Ishikawa (cell line): ENCODE measurements at regions not wholly inside any gene's neighbourhood (a gene's known extent, or its start where the extent isn't known, plus 50 kb on each side); places are given as distances from the start of the nearest gene placed in this dataset.

ENCODE experiments used
- CREB1 ChIP-seq: IDR thresholded peaks from 2 replicates; pipeline ENCODE4 v1.6.1; 2012; ENCODE audit warnings: low read depth
- EGR1 ChIP-seq: IDR thresholded peaks from 2 replicates; pipeline ENCODE4 v1.6.1; 2012
- RAD21 ChIP-seq: IDR thresholded peaks from 2 replicates; pipeline ENCODE4 v1.6.1; 2012; ENCODE audit warnings: low read depth
- YY1 ChIP-seq: IDR thresholded peaks from 2 replicates; pipeline ENCODE4 v1.6.1; 2012; ENCODE audit warnings: low read depth
- TF ChIP-seq, protein P1 (sequence below): IDR thresholded peaks from 2 replicates; pipeline ENCODE4 v1.6.1; 2012; ENCODE audit warnings: low read depth, mild to moderate bottlenecking
- TF ChIP-seq, protein P2 (sequence below): IDR thresholded peaks from 2 replicates; pipeline ENCODE4 v1.6.1; 2012

- TF ChIP-seq, protein P1, sequence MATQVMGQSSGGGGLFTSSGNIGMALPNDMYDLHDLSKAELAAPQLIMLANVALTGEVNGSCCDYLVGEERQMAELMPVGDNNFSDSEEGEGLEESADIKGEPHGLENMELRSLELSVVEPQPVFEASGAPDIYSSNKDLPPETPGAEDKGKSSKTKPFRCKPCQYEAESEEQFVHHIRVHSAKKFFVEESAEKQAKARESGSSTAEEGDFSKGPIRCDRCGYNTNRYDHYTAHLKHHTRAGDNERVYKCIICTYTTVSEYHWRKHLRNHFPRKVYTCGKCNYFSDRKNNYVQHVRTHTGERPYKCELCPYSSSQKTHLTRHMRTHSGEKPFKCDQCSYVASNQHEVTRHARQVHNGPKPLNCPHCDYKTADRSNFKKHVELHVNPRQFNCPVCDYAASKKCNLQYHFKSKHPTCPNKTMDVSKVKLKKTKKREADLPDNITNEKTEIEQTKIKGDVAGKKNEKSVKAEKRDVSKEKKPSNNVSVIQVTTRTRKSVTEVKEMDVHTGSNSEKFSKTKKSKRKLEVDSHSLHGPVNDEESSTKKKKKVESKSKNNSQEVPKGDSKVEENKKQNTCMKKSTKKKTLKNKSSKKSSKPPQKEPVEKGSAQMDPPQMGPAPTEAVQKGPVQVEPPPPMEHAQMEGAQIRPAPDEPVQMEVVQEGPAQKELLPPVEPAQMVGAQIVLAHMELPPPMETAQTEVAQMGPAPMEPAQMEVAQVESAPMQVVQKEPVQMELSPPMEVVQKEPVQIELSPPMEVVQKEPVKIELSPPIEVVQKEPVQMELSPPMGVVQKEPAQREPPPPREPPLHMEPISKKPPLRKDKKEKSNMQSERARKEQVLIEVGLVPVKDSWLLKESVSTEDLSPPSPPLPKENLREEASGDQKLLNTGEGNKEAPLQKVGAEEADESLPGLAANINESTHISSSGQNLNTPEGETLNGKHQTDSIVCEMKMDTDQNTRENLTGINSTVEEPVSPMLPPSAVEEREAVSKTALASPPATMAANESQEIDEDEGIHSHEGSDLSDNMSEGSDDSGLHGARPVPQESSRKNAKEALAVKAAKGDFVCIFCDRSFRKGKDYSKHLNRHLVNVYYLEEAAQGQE = no peak
- no peak for TF ChIP-seq RAD21
- no peak for TF ChIP-seq EGR1
- no peak for TF ChIP-seq CREB1
- TF ChIP-seq YY1 = no peak
- TF ChIP-seq, protein P2, sequence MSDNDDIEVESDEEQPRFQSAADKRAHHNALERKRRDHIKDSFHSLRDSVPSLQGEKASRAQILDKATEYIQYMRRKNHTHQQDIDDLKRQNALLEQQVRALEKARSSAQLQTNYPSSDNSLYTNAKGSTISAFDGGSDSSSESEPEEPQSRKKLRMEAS = no peak
These were observed 100.8 kb upstream of the DIO3 start for GRCh38 chr14:101460521-101460920.
